BJ (cell line): ENCODE measurements at regions not wholly inside any gene's neighbourhood (a gene's known extent, or its start where the extent isn't known, plus 50 kb on each side); places are given as distances from the start of the nearest gene placed in this dataset.
"Not testable (repeated sequence)": the region's sequence is repeated elsewhere in the genome, so short reads cannot be mapped to it uniquely, and the experiment has no call there.

Experiments
- CTCF ChIA-PET: fragments of 350-600 bp; formaldehyde crosslinking; extraction: SDS; loops from one replicate; lab custom pipeline; 2021; ENCODE audit warnings: antibody characterized with exemption, inconsistent platforms; lab: Yijun Ruan, JAX
- POLR2A ChIA-PET: fragments of 300-600 bp; sonication (Branson Sonifier 250); formaldehyde crosslinking; extraction: SDS; loops from one replicate; lab custom pipeline; 2021; ENCODE audit warnings: antibody characterized with exemption; lab: Charles Lee
- DNase-seq: peaks from one replicate; pipeline ENCODE4 v3.0.0-alpha.2; 2011; ENCODE audit warnings: low read depth
- H3K27me3 ChIP-seq: 2 replicates; pipeline ENCODE4 v1.6.0; 2011; ENCODE audit warnings: low read length; ENCODE audit not compliant: control insufficient read depth, insufficient read depth
- H3K36me3 ChIP-seq: 2 replicates; pipeline ENCODE4 v1.5.1; 2011; ENCODE audit warnings: low read length; ENCODE audit not compliant: control insufficient read depth, insufficient read depth
- H3K4me3 ChIP-seq: 2 replicates; pipeline ENCODE4 v1.5.1; 2011; ENCODE audit warnings: low read depth, mild to moderate bottlenecking, control low read depth, low read length
- CTCF ChIP-seq: IDR thresholded peaks from 2 replicates; pipeline ENCODE4 v1.5.1; 2011; ENCODE audit warnings: low read depth, mild to moderate bottlenecking, control low read depth, inconsistent platforms, low read length, moderate library complexity; ENCODE audit not compliant: insufficient read depth

- ChIA-PET CTCF (no interaction called here), POLR2A (no interaction called here)
- H3K27me3 ChIP-seq: no peaks in the 10 kb centered on the region
- no peak for DNase-seq
- H3K36me3 ChIP-seq: no peaks in the 10 kb centered on the region
- H3K4me3 ChIP-seq: no peak overlapping the region
- no peak for TF ChIP-seq CTCF
These were observed 235.5 kb downstream of the TMEM121 start for GRCh38 chr14:105761842-105762241.

GRCh38 chr14:105762262-105762661 lies 235.9 kb downstream of the TMEM121 start:
- H3K27me3 ChIP-seq, POLR2A ChIA-PET, DNase-seq, CTCF ChIA-PET, H3K36me3 ChIP-seq, H3K4me3 ChIP-seq: not testable (repeated sequence)

GRCh38 chr14:105764254-105764901 lies 238.0 kb downstream of the TMEM121 start:
- DNase-seq, CTCF ChIA-PET: not testable (repeated sequence)

GRCh38 chr14:105765072-105765825 lies 238.9 kb downstream of the TMEM121 start:
- H3K4me3 ChIP-seq, CTCF ChIA-PET, DNase-seq, H3K36me3 ChIP-seq, POLR2A ChIA-PET, H3K27me3 ChIP-seq: not testable (repeated sequence)

More at GRCh38 chr14:105764254-105764901, 238.0 kb downstream of the TMEM121 start:
- H3K36me3 ChIP-seq, POLR2A ChIA-PET, H3K27me3 ChIP-seq, H3K4me3 ChIP-seq: not testable (repeated sequence)

GRCh38 chr14:105765893-105766614 lies 239.7 kb downstream of the TMEM121 start:
- CTCF ChIA-PET: no interaction called here
- no peak overlapping the region for H3K4me3 ChIP-seq
- H3K36me3 ChIP-seq: no peaks in the 10 kb centered on the region
- POLR2A ChIA-PET: no interaction called here
- no peak for TF ChIP-seq CTCF
- no peaks in the 10 kb centered on the region for H3K27me3 ChIP-seq
- no peak for DNase-seq

- Histone ChIP-seq H3K36me3 (no peaks in the 10 kb centered on the region), H3K27me3 (no peaks in the 10 kb centered on the region), H3K4me3 (no peak overlapping the region)
- DNase-seq: no peak
- no peak for TF ChIP-seq CTCF
- POLR2A ChIA-PET: no interaction called here
- CTCF ChIA-PET: no interaction called here
These were observed 240.9 kb downstream of the TMEM121 start for GRCh38 chr14:105767315-105767714.

GRCh38 chr14:105768039-105768438 lies 241.7 kb downstream of the TMEM121 start:
- CTCF ChIA-PET, DNase-seq, H3K4me3 ChIP-seq, H3K27me3 ChIP-seq, POLR2A ChIA-PET, H3K36me3 ChIP-seq: not testable (repeated sequence)

GRCh38 chr14:105769061-105769730 lies 242.8 kb downstream of the TMEM121 start:
- H3K27me3 ChIP-seq, CTCF ChIA-PET, DNase-seq, H3K4me3 ChIP-seq, H3K36me3 ChIP-seq, POLR2A ChIA-PET: not testable (repeated sequence)

GRCh38 chr14:105770619-105771216 lies 244.3 kb downstream of the TMEM121 start:
- POLR2A ChIA-PET, DNase-seq, CTCF ChIA-PET, H3K27me3 ChIP-seq, H3K4me3 ChIP-seq, H3K36me3 ChIP-seq: not testable (repeated sequence)
